ENCODE measurements at regions not wholly inside any gene's neighbourhood (a gene's known extent, or its start where the extent isn't known, plus 50 kb on each side); places are given as distances from the start of the nearest gene placed in this dataset.

GRCh38 chr1:229782469-229782868 is 156.4 kb downstream of the URB2 start:
- TF ChIP-seq CTCF (tag by site-specific recombination; IDR thresholded peaks at IDR 0.05) (no peak), ZNF404 (tag by site-specific recombination; IDR thresholded peaks at IDR 0.05) (no peak), ZNF398 (tag by site-specific recombination; IDR thresholded peaks at IDR 0.05) (no peak), HOXA7 (CRISPR knock-in tag; IDR thresholded peaks at IDR 0.05; ENCODE audit: borderline replicate concordance) (no peak), ZNF148 (tag by site-specific recombination; IDR thresholded peaks at IDR 0.05; ENCODE audit: borderline replicate concordance) (no peak), ZBTB20 (tag by site-specific recombination; IDR thresholded peaks at IDR 0.05) (no peak)

Measured in HEK293 (cell line).